ENCODE measurements at regions not wholly inside any gene's neighbourhood (a gene's known extent, or its start where the extent isn't known, plus 50 kb on each side); places are given as distances from the start of the nearest gene placed in this dataset.

DNA sequence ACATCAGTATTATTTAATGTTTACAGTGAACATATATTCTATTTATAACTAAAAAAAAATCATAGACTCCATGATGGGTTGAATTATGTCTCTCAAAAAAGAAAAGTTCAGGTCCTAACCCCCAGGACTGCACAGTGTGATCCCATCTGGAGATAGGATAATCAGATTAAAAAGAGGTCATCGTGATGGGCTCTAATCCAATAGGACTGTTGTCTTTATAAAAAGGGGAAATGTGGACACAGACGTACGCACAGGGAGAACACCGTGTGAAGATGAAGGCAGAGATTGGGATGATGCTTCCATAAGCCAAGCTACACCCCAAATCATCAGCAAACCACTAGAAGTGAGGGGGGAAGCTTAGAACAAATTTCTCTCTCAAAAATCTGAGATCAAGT is 221.4 kb downstream of the SNX18 start:
- H3K4me3 ChIP-seq (ENCODE audit: low read depth, low read length), result no peak overlapping the region
- TF ChIP-seq, protein P1, sequence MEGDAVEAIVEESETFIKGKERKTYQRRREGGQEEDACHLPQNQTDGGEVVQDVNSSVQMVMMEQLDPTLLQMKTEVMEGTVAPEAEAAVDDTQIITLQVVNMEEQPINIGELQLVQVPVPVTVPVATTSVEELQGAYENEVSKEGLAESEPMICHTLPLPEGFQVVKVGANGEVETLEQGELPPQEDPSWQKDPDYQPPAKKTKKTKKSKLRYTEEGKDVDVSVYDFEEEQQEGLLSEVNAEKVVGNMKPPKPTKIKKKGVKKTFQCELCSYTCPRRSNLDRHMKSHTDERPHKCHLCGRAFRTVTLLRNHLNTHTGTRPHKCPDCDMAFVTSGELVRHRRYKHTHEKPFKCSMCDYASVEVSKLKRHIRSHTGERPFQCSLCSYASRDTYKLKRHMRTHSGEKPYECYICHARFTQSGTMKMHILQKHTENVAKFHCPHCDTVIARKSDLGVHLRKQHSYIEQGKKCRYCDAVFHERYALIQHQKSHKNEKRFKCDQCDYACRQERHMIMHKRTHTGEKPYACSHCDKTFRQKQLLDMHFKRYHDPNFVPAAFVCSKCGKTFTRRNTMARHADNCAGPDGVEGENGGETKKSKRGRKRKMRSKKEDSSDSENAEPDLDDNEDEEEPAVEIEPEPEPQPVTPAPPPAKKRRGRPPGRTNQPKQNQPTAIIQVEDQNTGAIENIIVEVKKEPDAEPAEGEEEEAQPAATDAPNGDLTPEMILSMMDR (IDR thresholded peaks at IDR 0.05; ENCODE audit: insufficient read depth, low read depth, low read length), result no peak
- DNase-seq (ENCODE audit: low read depth), result no peak

DNA sequence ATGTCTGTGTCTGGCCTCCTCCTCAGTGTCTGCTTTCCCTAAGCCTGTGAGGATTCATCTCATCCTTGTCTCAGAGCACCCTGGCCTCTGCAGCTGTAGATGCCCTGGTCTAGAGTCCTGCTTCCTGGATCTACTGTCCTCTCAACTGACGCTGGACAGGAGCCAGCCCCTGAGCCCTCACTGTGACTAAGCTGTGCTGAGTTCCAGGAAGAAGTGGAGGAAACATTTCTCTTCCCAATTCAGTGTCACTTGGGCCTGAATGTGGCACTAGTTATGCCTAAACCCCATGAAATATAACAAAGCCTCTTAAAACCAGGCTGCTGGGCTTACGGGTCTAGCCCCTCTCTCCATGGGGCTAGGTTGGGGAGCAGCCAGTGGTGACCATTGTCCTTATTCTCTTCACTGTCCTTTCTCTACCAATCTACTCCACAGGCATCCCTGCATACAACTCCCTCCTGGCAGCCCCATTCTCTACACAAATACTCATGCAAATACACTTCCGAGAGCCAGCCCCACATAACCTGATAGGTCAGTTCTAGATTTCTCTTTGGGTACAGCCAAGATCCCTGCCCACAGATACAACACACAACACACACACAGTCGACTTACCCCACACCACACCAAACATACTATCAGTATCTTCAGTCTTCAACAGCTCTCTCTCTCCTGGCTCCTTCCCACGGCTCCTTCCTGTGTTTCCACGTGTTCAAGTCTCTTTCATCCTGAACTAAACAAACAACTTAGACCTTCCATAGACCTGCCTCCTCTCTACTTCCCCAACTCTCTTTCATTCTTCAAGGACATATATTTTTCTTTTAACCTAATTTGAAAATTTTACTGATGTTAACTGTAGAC is 220.8 kb downstream of the SNX18 start:
- TF ChIP-seq, protein P1 (IDR thresholded peaks at IDR 0.05; ENCODE audit: insufficient read depth, low read depth, low read length), result no peak
- H3K4me3 ChIP-seq (ENCODE audit: low read depth, low read length), result no peak overlapping the region

DNA sequence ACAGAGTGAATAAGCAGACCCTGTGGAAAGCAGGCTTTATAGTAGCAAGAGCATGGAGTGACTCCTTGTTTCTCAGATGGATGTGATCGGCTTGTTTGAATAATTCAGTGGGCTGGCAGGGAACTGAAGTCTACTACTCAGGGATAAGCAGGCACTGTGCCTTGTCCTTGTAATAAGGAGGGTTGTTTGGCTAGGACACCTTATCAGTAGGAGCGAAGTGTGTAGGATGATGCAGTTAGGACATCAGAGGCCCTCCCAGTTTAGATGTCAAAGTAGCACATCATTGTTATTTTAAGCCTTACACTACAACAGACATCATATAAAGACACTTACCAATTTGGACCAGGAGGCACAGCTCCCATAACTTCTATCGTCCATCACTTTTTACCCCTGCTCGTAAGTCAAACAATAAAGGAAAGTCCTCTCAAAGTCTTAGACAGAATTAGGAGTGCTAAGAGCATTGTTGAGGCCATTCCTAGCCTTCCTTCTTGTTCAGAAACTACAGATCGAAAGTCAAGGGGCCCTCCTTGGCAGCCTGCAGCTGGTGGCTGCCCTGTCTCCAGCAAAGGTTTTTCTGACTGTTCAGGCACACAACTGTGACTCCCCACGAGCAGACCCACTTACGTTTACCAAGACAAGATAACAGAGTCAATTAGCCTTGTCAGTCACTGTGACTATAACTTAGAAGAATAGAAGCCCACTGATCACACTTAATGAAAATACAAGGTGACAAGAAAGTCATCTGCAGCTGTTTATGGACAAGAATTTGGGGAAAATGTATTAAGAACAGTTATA is 218.6 kb downstream of the SNX18 start:
- DNase-seq (ENCODE audit: low read depth), result no peak
- TF ChIP-seq, protein P1 (IDR thresholded peaks at IDR 0.05; ENCODE audit: insufficient read depth, low read depth, low read length), result no peak
- no peak overlapping the region for H3K4me3 ChIP-seq (ENCODE audit: low read depth, low read length)

More for the DNA sequence above, 220.8 kb downstream of the SNX18 start:
- peak; percentile 55 for DNase-seq (ENCODE audit: low read depth)

DNA sequence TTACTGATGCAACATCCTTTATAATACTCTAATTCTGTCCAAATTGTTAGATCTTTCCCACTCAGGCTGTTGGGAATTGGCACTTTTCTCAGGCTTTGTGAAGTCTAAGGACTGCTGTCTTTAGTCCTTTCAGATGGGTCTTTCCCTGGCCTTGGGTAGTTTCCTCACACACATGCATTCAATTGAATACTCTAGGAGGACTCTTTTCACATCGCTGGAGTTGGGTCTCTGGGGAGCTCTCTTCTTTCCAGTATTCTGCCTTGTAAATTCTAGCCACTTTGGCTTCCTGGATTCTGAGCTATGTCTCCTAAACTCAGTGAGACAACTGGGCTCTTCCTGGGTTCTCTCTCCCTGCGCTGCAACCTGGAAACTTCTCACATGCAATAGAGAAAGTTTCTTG is 215.5 kb downstream of the SNX18 start:
- TF ChIP-seq, protein P1 (IDR thresholded peaks at IDR 0.05; ENCODE audit: insufficient read depth, low read depth, low read length), result no peak
- no peak for DNase-seq (ENCODE audit: low read depth)
- H3K4me3 ChIP-seq (ENCODE audit: low read depth, low read length), result no peak overlapping the region

DNA sequence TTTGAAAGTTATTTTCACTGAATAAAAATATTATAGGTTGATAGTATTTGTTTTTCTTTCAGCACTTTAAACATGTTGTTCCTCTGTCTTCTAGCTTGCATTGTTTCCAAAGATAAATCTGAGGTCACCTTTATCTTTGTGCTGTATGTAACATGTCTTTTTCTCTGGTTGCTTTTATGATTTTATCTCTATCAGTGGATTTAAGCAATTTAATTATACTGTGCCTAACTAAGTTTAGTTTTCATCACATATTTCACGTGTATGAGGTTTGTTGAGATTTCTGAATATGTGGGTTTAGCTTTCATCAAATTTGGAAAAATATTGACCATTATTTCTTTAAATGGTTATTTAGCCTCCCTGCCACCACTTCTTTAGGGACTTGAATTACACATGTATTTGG is 214.5 kb downstream of the SNX18 start:
- DNase-seq (ENCODE audit: low read depth), result no peak
- TF ChIP-seq, protein P1 (IDR thresholded peaks at IDR 0.05; ENCODE audit: insufficient read depth, low read depth, low read length), result no peak
- no peak overlapping the region for H3K4me3 ChIP-seq (ENCODE audit: low read depth, low read length)

DNA sequence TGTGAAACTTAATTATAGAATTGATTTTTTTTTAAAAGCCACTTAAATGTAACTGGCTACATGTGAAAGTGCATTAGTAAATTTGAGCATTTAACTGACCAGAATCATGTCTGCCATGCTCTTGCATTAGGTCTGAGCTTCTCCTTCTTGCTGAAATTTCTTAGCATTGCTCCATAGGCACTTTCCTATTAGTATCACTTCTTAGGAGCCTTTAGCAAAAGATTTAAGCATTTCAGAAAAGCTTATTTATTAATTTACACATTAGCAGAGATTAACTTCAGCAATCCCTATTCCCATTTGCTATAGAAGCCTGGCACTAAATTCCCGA is 211.0 kb downstream of the SNX18 start:
- no peak overlapping the region for H3K4me3 ChIP-seq (ENCODE audit: low read depth, low read length)
- no peak for DNase-seq (ENCODE audit: low read depth)
- TF ChIP-seq, protein P1 (IDR thresholded peaks at IDR 0.05; ENCODE audit: insufficient read depth, low read depth, low read length), result no peak
